Common myeloid progenitor, CD34-positive (primary cell): ENCODE measurements at regions not wholly inside any gene's neighbourhood (a gene's known extent, or its start where the extent isn't known, plus 50 kb on each side); places are given as distances from the start of the nearest gene placed in this dataset.

Experiments
- CTCF ChIA-PET: fragments of 350-600 bp; sonication (Branson Sonifier 250); formaldehyde crosslinking; loops from one replicate; lab custom pipeline; 2021; ENCODE audit warnings: antibody characterized with exemption; lab: Charles Lee
- POLR2A ChIA-PET: fragments of 350-600 bp; sonication (Branson Sonifier 250); formaldehyde crosslinking; loops from one replicate; lab custom pipeline; 2021; ENCODE audit warnings: antibody characterized with exemption; lab: Charles Lee
- DNase-seq, 3 donors: peaks; one replicate each; pipeline versions ENCODE4 v3.0.0 to v3.0.0-alpha.2; 2013
- H3K27ac ChIP-seq, 2 experiments: 1 replicate in 1 of 2; 2 replicates in 1 of 2; pipeline ENCODE4 v1.7.0; 2013; ENCODE audit warnings: inconsistent platforms in 2 of 2, low read length in 2 of 2, mild to moderate bottlenecking in 2 of 2, low read depth in 1 of 2, moderate library complexity in 1 of 2; ENCODE audit not compliant: severe bottlenecking in 2 of 2, insufficient read depth in 1 of 2, poor library complexity in 1 of 2
- H3K27me3 ChIP-seq, 5 experiments: replicated peaks in 2 of 5; 1 replicate in 3 of 5; 2 replicates in 2 of 5; pipeline versions ENCODE4 v1.6.1 to v1.7.0; 2013; ENCODE audit warnings: low read length in 4 of 5, mild to moderate bottlenecking in 2 of 5, moderate library complexity in 2 of 5, inconsistent platforms in 1 of 5; ENCODE audit not compliant: insufficient read depth in 5 of 5, control insufficient read depth in 4 of 5
- H3K36me3 ChIP-seq, 4 experiments: 1 replicate in 2 of 4; 2 replicates in 2 of 4; pipeline versions ENCODE4 v1.6.1 to v1.7.0; 2013; ENCODE audit warnings: low read length in 3 of 4, control low read depth in 1 of 4, mild to moderate bottlenecking in 1 of 4; ENCODE audit not compliant: control insufficient read depth in 4 of 4, insufficient read depth in 4 of 4
- H3K4me1 ChIP-seq, 4 experiments: 1 replicate in 3 of 4; 2 replicates in 1 of 4; pipeline versions ENCODE4 v1.6.1 to v1.7.1; 2013; ENCODE audit warnings: low read length in 3 of 4, mild to moderate bottlenecking in 3 of 4, control low read depth in 1 of 4, inconsistent platforms in 1 of 4, moderate library complexity in 1 of 4; ENCODE audit not compliant: control insufficient read depth in 4 of 4, insufficient read depth in 4 of 4; ENCODE audit errors: control extremely low read depth in 1 of 4
- H3K4me3 ChIP-seq, 7 experiments: 1 replicate in 4 of 7; 2 replicates in 3 of 7; pipeline versions ENCODE4 v1.5.1 to v1.7.0; 2013; ENCODE audit warnings: mild to moderate bottlenecking in 7 of 7, low read length in 6 of 7, moderate library complexity in 6 of 7, inconsistent platforms in 2 of 7, low read depth in 2 of 7, control low read depth in 1 of 7; ENCODE audit not compliant: insufficient read depth in 4 of 7, control insufficient read depth in 1 of 7; ENCODE audit errors: extremely low read depth in 1 of 7
- H3K9me3 ChIP-seq, 5 experiments: 1 replicate in 4 of 5; 2 replicates in 1 of 5; pipeline versions ENCODE4 v1.6.1 to v1.7.1; 2013; ENCODE audit warnings: low read length in 4 of 5, mild to moderate bottlenecking in 2 of 5, inconsistent platforms in 1 of 5, low read depth in 1 of 5, moderate library complexity in 1 of 5; ENCODE audit not compliant: control insufficient read depth in 4 of 5, insufficient read depth in 2 of 5; ENCODE audit errors: control extremely low read depth in 1 of 5
- WGBS: methylation state at CpG from one replicate; pipeline ENCODE4 v1.1.5; 2013; ENCODE audit not compliant: insufficient coverage; 5-methylcytosine and 5-hydroxymethylcytosine counted together

- no peak overlapping the region for H3K4me3 ChIP-seq
- no peaks in the 10 kb centered on the region for H3K9me3 ChIP-seq
- ChIA-PET CTCF (interaction anchor here (1.0 to 1.2 kb wide), 2 partner anchors 9 to 17 kb away, joined by 3 read pairs; no protein-coding TSS in a partner anchor), POLR2A (no interaction called here)
- no peaks in the 10 kb centered on the region for H3K36me3 ChIP-seq
- DNase-seq, result no peak
- H3K4me1 ChIP-seq, result peaks cover 0 to 2% (median 0%) of the 10 kb centered on the region in 4 experiments
- WGBS, result 97% methylated on average over 10 of the region's 12 CpGs
- no peaks in the 10 kb centered on the region for H3K27me3 ChIP-seq
- H3K27ac ChIP-seq, result no peak overlapping the region
Measured at GRCh38 chr10:6313111-6313895, 110.6 kb downstream of the PFKFB3 start.

DNA sequence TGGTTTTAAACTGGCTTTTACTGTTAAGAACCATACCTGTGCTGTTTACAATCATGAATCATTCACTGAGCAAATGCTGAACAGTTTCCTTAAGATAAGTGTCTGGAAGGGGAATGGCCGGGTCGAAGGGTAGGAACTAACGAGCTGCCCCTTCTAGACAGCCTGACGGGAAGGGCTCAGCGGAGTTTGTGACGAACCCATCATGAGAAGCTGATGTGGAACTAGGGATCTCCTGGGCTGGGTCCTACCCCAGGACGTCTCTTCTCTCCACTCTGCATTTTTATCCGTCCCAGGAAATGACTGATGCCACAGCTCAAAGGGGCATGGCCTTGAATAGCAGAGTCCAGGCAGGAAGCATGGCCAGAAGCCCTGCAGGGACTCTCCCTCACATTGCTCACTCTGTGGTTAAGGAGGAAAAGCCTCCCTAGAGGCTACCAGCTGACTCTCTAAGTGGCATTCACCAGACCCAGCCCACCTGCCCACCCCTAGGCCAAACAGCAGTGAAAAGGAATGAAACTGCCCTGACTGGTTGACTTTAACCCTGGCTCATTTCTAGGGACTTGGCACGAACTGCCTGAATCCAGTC is 112.0 kb downstream of the PFKFB3 start:
- DNase-seq, result no peak
- ChIA-PET CTCF (no interaction called here), POLR2A (no interaction called here)
- Histone ChIP-seq H3K4me3 (no peak overlapping the region), H3K9me3 (no peaks in the 10 kb centered on the region), H3K4me1 (peaks cover 0 to 2% (median 0%) of the 10 kb centered on the region in 4 experiments), H3K36me3 (no peaks in the 10 kb centered on the region), H3K27ac (no peak overlapping the region), H3K27me3 (no peaks in the 10 kb centered on the region)
- WGBS, result 97% methylated on average over 8 of the region's 9 CpGs

DNA sequence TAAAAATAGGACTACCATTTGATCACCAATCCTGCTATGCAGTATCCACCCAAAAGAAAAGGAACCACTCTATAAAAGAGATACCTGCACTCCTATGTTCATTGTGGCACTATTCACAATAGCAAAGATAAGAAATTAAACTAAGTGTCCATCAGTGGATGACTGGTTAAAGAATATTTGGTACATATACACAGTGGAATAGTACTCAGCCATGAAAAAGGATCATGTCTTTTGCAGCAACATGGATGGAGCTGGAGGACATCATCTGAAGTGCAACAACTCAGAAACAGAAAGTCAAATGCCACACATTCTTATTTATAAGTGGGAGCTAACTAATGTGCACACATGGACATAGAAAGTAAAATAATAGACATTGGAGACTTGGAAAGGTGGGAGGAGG is 116.4 kb downstream of the PFKFB3 start:
- Histone ChIP-seq H3K36me3 (no peaks in the 10 kb centered on the region), H3K27me3 (no peaks in the 10 kb centered on the region), H3K4me1 (peaks cover 0 to 2% (median 0%) of the 10 kb centered on the region in 4 experiments), H3K9me3 (peaks cover 0 to 2% (median 0%) of the 10 kb centered on the region in 5 experiments), H3K27ac (no peak overlapping the region), H3K4me3 (no peak overlapping the region)
- DNase-seq, result no peak
- POLR2A ChIA-PET, result no interaction called here
- CTCF ChIA-PET, result interaction anchor here (0.8 to 2.1 kb wide), 2 partner anchors 10 to 83 kb away, joined by 3 to 5 read pairs; no protein-coding TSS in a partner anchor

- Histone ChIP-seq H3K27me3 (no peaks in the 10 kb centered on the region), H3K4me1 (no peaks in the 10 kb centered on the region), H3K27ac (no peak overlapping the region), H3K36me3 (no peaks in the 10 kb centered on the region), H3K4me3 (no peak overlapping the region), H3K9me3 (peaks cover 0 to 2% (median 0%) of the 10 kb centered on the region in 5 experiments)
- DNase-seq, result no peak
- ChIA-PET POLR2A (interaction anchor here (0.6 kb wide), 1 partner anchor 80 kb away, joined by 3 read pairs; no protein-coding TSS in a partner anchor), CTCF (interaction anchor here (0.6 to 2.1 kb wide), 3 partner anchors 8 to 84 kb away, joined by 3 to 5 read pairs (median 5); no protein-coding TSS in a partner anchor)
- WGBS, result 96% methylated on average over 6 of the region's 6 CpGs
Measured at GRCh38 chr10:6320320-6321010, 117.7 kb downstream of the PFKFB3 start.

DNA sequence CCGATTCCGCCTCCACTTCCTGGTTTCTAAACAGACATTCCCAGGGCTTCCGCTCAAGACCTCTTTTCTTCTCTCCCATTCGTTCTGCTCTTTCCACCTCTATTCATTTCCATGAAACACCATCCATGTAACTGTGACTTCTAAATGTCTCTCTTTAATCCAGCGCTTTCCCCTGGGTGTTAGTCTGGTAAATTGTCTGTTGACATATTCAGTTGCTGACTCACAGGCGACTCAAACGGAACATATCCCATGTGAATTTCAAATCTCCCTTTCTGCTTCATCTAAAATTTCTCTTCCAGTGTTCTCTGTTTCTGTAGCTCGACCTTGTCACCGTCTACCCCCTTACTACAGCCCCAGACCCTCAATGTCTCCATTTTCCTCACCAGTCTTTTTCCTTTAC is 119.1 kb downstream of the PFKFB3 start:
- no peak for DNase-seq
- no peaks in the 10 kb centered on the region for H3K27me3 ChIP-seq
- WGBS, result 100% methylated on average over 4 of the region's 9 CpGs
- no peaks in the 10 kb centered on the region for H3K36me3 ChIP-seq
- no peaks in the 10 kb centered on the region for H3K4me1 ChIP-seq
- H3K9me3 ChIP-seq, result peaks cover 0 to 2% (median 0%) of the 10 kb centered on the region in 5 experiments
- no peak overlapping the region for H3K4me3 ChIP-seq
- CTCF ChIA-PET, result no interaction called here
- POLR2A ChIA-PET, result no interaction called here
- no peak overlapping the region for H3K27ac ChIP-seq

GRCh38 chr10:6322805-6323204 is 120.1 kb downstream of the PFKFB3 start:
- CTCF ChIA-PET, result no interaction called here
- DNase-seq, result no peak
- Histone ChIP-seq H3K36me3 (no peaks in the 10 kb centered on the region), H3K4me1 (no peaks in the 10 kb centered on the region), H3K4me3 (no peak overlapping the region), H3K9me3 (peaks cover 0 to 2% (median 0%) of the 10 kb centered on the region in 5 experiments), H3K27me3 (no peaks in the 10 kb centered on the region), H3K27ac (no peak overlapping the region)
- no CpG with 5 or more reads among the region's 3 CpGs for WGBS
- POLR2A ChIA-PET, result no interaction called here
